ENCODE measurements at regions not wholly inside any gene's neighbourhood (a gene's known extent, or its start where the extent isn't known, plus 50 kb on each side); places are given as distances from the start of the nearest gene placed in this dataset.

DNA sequence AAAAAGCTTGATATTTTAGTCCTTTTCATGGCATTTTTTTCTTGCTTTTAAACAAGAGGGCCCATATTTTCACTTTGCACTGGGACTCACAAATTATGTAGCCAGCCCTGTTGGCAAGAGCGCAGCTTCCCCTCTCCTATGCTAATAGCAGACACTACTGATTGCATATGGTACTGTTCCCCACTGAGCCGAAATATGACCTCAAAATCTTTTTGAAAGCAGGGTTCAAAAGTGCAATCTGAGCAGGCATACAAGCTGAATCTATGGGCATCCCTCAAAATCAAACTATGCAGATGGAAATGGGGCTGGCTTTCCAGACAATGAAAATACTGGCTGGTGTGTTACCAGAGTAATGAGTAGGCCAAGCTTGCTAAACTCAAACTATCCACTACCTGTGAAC, 225.2 kb upstream of the SETMAR start:
- TF ChIP-seq EP300 (IDR thresholded peaks at IDR 0.05; ENCODE audit: borderline replicate concordance), result no peak
- TF ChIP-seq RAD21 (IDR thresholded peaks at IDR 0.05; ENCODE audit: low read depth), result no peak
- no peak for TF ChIP-seq FOXM1 (IDR thresholded peaks at IDR 0.05; ENCODE audit: borderline replicate concordance, low read depth)
- no peak for TF ChIP-seq ZBTB7A (IDR thresholded peaks at IDR 0.05; ENCODE audit: low read depth)
- TF ChIP-seq YY1 (IDR thresholded peaks at IDR 0.05; ENCODE audit: low read depth), result no peak
- no peak for TF ChIP-seq CREB1 (IDR thresholded peaks at IDR 0.05; ENCODE audit: low read depth)
- no peak for TF ChIP-seq NFIC (IDR thresholded peaks at IDR 0.05)
- TF ChIP-seq, protein P1, sequence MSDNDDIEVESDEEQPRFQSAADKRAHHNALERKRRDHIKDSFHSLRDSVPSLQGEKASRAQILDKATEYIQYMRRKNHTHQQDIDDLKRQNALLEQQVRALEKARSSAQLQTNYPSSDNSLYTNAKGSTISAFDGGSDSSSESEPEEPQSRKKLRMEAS (IDR thresholded peaks at IDR 0.05), result no peak
- no peak for TF ChIP-seq TEAD4 (IDR thresholded peaks at IDR 0.05)
- TF ChIP-seq EGR1 (IDR thresholded peaks at IDR 0.05), result no peak
- TF ChIP-seq, protein P2, sequence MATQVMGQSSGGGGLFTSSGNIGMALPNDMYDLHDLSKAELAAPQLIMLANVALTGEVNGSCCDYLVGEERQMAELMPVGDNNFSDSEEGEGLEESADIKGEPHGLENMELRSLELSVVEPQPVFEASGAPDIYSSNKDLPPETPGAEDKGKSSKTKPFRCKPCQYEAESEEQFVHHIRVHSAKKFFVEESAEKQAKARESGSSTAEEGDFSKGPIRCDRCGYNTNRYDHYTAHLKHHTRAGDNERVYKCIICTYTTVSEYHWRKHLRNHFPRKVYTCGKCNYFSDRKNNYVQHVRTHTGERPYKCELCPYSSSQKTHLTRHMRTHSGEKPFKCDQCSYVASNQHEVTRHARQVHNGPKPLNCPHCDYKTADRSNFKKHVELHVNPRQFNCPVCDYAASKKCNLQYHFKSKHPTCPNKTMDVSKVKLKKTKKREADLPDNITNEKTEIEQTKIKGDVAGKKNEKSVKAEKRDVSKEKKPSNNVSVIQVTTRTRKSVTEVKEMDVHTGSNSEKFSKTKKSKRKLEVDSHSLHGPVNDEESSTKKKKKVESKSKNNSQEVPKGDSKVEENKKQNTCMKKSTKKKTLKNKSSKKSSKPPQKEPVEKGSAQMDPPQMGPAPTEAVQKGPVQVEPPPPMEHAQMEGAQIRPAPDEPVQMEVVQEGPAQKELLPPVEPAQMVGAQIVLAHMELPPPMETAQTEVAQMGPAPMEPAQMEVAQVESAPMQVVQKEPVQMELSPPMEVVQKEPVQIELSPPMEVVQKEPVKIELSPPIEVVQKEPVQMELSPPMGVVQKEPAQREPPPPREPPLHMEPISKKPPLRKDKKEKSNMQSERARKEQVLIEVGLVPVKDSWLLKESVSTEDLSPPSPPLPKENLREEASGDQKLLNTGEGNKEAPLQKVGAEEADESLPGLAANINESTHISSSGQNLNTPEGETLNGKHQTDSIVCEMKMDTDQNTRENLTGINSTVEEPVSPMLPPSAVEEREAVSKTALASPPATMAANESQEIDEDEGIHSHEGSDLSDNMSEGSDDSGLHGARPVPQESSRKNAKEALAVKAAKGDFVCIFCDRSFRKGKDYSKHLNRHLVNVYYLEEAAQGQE (IDR thresholded peaks at IDR 0.05; ENCODE audit: low read depth), result no peak
- TF ChIP-seq CEBPB (IDR thresholded peaks at IDR 0.05), result no peak

DNA sequence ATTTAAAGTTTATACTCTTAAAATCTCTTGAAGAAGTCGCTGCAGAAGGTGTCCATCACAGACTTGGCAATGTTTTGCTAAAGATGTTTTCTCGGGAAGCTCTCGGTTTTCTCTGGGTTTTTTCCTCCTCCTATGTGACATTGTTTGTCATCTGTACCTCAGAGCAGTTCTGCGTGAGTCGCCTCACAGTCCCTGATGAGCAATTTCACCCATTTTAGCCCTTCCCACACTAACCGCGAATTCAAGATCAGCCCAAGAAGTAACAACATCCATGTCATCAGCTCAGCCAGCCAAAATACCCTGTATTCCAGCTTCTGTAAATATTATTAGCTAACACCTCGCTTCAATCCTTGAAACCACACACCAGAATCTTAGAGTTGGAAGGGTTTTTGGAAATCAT, 224.3 kb upstream of the SETMAR start:
- TF ChIP-seq TCF12 (IDR thresholded peaks at IDR 0.05; ENCODE audit: low read depth) (no peak), TEAD4 (IDR thresholded peaks at IDR 0.05) (no peak), YY1 (IDR thresholded peaks at IDR 0.05; ENCODE audit: low read depth) (no peak), EP300 (IDR thresholded peaks at IDR 0.05; ENCODE audit: borderline replicate concordance) (no peak), TAF1 (IDR thresholded peaks at IDR 0.05; ENCODE audit: low read depth) (no peak), FOXM1 (IDR thresholded peaks at IDR 0.05; ENCODE audit: borderline replicate concordance, low read depth) (no peak), ZBTB7A (IDR thresholded peaks at IDR 0.05; ENCODE audit: low read depth) (no peak), CEBPB (IDR thresholded peaks at IDR 0.05) (no peak), EGR1 (IDR thresholded peaks at IDR 0.05) (no peak), RAD21 (IDR thresholded peaks at IDR 0.05; ENCODE audit: low read depth) (no peak)
- TF ChIP-seq, protein P1 (IDR thresholded peaks at IDR 0.05), result no peak
- TF ChIP-seq, protein P3, sequence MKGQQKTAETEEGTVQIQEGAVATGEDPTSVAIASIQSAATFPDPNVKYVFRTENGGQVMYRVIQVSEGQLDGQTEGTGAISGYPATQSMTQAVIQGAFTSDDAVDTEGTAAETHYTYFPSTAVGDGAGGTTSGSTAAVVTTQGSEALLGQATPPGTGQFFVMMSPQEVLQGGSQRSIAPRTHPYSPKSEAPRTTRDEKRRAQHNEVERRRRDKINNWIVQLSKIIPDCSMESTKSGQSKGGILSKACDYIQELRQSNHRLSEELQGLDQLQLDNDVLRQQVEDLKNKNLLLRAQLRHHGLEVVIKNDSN (IDR thresholded peaks at IDR 0.05), result no peak
- TF ChIP-seq, protein P2 (IDR thresholded peaks at IDR 0.05; ENCODE audit: low read depth), result no peak

DNA sequence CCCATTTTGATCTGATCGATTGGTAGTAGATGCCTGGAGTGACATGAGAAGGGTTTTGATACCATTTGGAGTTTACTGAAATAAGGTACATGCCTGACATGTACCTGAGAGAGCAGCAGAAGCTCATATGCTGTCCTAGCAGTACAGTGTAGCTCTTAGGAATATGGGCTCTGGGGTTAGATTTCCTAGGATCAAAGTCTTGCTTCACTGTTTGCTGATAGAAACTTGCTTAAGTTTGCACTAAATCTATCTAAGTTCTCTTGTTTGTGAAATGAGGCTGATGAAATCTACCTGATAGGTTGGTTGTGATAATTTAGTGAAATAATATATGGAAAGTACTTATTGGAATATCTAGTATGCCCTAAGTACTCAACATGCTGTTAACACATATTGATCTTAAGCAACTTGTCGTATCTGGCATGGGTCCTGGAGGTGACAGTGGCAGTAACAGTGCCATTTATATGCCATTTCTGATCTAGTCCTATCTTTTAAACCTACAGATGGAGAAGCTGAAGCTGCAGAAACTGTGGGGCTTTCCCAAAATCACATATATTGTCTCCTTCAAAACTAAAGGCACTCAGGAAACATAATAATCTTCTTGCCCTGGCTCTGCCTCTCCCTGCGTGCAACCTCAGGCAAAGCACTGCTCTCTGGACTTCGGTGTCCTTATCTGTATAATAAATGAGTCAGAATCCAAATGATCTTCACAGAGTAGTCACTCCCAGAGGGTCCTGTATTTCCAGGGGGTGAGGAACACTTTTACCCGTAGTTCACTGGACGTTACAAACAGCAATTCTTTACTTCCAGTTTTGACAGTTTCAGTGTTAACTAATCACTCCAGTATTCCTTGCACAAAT, 223.6 kb upstream of the SETMAR start:
- no peak for TF ChIP-seq NFIC (IDR thresholded peaks at IDR 0.05)
- TF ChIP-seq TEAD4 (IDR thresholded peaks at IDR 0.05), result no peak
- no peak for TF ChIP-seq YY1 (IDR thresholded peaks at IDR 0.05; ENCODE audit: low read depth)
- TF ChIP-seq RAD21 (IDR thresholded peaks at IDR 0.05; ENCODE audit: low read depth), result no peak
- no peak for TF ChIP-seq CEBPB (IDR thresholded peaks at IDR 0.05)

DNA sequence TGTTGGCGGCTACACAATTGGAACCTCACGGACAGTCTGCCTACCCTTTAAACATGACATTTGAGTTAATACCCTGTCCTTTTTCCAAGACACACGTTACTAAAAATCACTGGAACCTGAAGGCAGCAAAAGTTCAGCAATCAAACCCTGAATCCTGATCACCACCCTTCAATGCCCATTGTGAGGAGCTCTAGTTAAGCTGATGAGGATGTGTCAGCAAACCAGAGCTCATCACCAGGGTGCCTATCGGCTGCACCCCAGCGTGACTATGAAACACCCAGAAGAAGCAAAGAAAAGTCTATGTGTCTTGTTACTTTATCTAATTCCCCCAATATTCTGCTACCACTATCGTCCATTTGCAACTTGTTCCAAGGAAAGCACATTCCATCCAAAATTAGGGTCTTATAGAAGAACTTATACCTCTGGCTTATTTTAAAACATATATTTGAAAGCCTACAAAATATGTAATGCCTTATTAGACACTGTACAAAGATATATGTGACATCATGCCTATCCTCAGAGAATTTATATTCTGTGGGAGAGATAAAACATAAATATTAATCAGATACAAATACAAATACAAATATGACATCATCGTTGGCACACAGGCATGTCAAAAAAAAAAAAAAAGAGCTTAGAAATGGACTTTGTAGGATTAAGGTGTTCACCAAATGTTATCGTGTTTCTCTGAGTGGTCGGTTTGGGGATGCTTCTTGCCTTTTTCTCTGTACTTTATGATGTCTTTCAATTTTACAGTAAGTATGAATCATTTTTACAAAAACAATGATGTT, 219.7 kb upstream of the SETMAR start:
- TF ChIP-seq, protein P3 (IDR thresholded peaks at IDR 0.05), result no peak
- TF ChIP-seq, protein P1 (IDR thresholded peaks at IDR 0.05), result no peak
- TF ChIP-seq RAD21 (IDR thresholded peaks at IDR 0.05; ENCODE audit: low read depth), result no peak
- TF ChIP-seq CEBPB (IDR thresholded peaks at IDR 0.05), result no peak
- TF ChIP-seq ZBTB7A (IDR thresholded peaks at IDR 0.05; ENCODE audit: low read depth), result no peak
- TF ChIP-seq, protein P2 (IDR thresholded peaks at IDR 0.05; ENCODE audit: low read depth), result no peak
- no peak for TF ChIP-seq TEAD4 (IDR thresholded peaks at IDR 0.05)
- no peak for TF ChIP-seq EGR1 (IDR thresholded peaks at IDR 0.05)
- no peak for TF ChIP-seq NFIC (IDR thresholded peaks at IDR 0.05)
- TF ChIP-seq CREB1 (IDR thresholded peaks at IDR 0.05; ENCODE audit: low read depth), result no peak
- no peak for TF ChIP-seq TCF12 (IDR thresholded peaks at IDR 0.05; ENCODE audit: low read depth)
- no peak for TF ChIP-seq YY1 (IDR thresholded peaks at IDR 0.05; ENCODE audit: low read depth)
- no peak for TF ChIP-seq TAF1 (IDR thresholded peaks at IDR 0.05; ENCODE audit: low read depth)
- no peak for TF ChIP-seq FOXM1 (IDR thresholded peaks at IDR 0.05; ENCODE audit: borderline replicate concordance, low read depth)
